IPS DF 4.7 (cell line): ENCODE measurements at regions not wholly inside any gene's neighbourhood (a gene's known extent, or its start where the extent isn't known, plus 50 kb on each side); places are given as distances from the start of the nearest gene placed in this dataset.

Experiments
- DNase-seq: peaks from one replicate; pipeline ENCODE4 v3.0.0-alpha.2; 2013; ENCODE audit warnings: low spot score; ENCODE audit errors: extremely low read depth

GRCh38 chr4:63644396-63644795, 764.9 kb downstream of the TECRL start:
- no peak for DNase-seq

GRCh38 chr4:63637270-63637669, 772.0 kb downstream of the TECRL start:
- no peak for DNase-seq

- no peak for DNase-seq
Measured at GRCh38 chr4:63632858-63633257, 776.4 kb downstream of the TECRL start.

GRCh38 chr4:63620271-63620670, 789.0 kb downstream of the TECRL start:
- no peak for DNase-seq

GRCh38 chr4:63619771-63620170, 789.5 kb downstream of the TECRL start:
- DNase-seq, result no peak

GRCh38 chr4:63618883-63619718, 790.1 kb downstream of the TECRL start:
- no peak for DNase-seq

- DNase-seq, result no peak
Measured at GRCh38 chr4:63607169-63607872, 801.9 kb downstream of the TECRL start.

- peak; percentile 11 for DNase-seq
Measured at GRCh38 chr4:63589796-63590195, 819.5 kb downstream of the TECRL start.

- DNase-seq, result no peak
Measured at GRCh38 chr4:63583561-63583960, 825.7 kb downstream of the TECRL start.

GRCh38 chr4:63583007-63583406, 826.2 kb downstream of the TECRL start:
- DNase-seq, result no peak

GRCh38 chr4:63580796-63581475, 828.3 kb downstream of the TECRL start:
- DNase-seq, result no peak

- DNase-seq, result no peak
Measured at GRCh38 chr4:63578383-63578782, 830.9 kb downstream of the TECRL start.

GRCh38 chr4:63566658-63567057, 842.6 kb downstream of the TECRL start:
- no peak for DNase-seq

GRCh38 chr4:63563288-63564014, 845.8 kb downstream of the TECRL start:
- DNase-seq, result no peak

GRCh38 chr4:63558709-63559108, 850.5 kb downstream of the TECRL start:
- no peak for DNase-seq

- peak; percentile 19 for DNase-seq
Measured at GRCh38 chr4:63556332-63556731, 852.9 kb downstream of the TECRL start.

- no peak for DNase-seq
Measured at GRCh38 chr4:63553123-63553522, 856.1 kb downstream of the TECRL start.

- DNase-seq, result no peak
Measured at GRCh38 chr4:63541828-63542227, 867.4 kb downstream of the TECRL start.

- no peak for DNase-seq
Measured at GRCh38 chr4:63529581-63530337, 879.5 kb downstream of the TECRL start.

GRCh38 chr4:63528256-63528991, 880.8 kb downstream of the TECRL start:
- DNase-seq, result no peak
